GM19452 (cell line): ENCODE measurements at regions not wholly inside any gene's neighbourhood (a gene's known extent, or its start where the extent isn't known, plus 50 kb on each side); places are given as distances from the start of the nearest gene placed in this dataset.

Source experiments
- ATAC-seq: cut with Tn5 transposase; IDR thresholded peaks from one replicate; pipeline ENCODE4 v1.9.1; 2021; ENCODE audit not compliant: unreplicated experiment

DNA sequence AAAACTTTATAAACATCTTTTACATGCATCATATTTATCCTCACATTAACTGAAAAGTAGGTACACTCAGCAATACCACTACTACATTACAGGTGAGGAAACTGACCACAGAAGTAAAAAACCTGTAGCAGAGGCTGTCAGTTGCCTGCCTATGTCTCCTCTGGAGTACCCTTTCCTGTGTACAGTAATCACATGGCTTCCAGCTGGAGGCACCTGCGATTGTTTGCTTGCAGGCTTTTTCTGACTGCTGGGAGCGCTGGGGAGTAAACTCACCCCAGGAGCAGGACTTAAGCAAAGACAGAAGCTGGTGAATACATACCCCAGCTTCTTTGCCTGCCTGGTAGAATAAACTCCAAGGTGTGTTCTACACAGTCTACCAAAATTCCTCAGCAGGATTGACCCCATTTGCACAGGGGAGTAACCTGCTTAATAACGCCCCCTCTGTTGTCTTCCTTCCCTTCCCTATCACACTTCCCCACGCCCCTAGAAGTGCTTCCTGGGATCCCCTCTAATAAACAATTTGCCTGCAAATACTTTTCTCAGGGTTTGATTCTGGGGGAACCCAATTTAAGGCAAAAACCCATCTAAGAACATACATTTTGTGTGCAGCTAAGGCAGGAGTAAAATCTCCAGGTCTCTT is 138.9 kb downstream of the PTH2R start:
- no peak for ATAC-seq

DNA sequence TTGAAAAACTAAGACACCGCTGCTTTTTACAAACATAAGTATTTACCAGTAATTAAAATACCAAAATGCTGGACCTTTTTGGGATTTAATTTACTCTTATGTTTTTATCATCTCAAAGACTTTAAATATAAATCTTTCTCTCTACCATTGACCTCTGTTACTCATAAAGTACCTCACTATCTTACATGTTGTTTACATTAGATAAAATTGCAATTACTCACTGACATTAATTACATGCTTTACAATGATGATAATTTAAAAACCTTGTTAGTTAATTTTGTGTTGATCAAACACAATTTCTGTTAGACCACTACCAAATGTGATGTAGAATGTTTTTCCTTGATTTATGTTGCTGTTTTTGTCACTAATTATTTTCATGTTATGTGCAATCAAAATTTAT is 139.5 kb downstream of the PTH2R start:
- ATAC-seq, result no peak

DNA sequence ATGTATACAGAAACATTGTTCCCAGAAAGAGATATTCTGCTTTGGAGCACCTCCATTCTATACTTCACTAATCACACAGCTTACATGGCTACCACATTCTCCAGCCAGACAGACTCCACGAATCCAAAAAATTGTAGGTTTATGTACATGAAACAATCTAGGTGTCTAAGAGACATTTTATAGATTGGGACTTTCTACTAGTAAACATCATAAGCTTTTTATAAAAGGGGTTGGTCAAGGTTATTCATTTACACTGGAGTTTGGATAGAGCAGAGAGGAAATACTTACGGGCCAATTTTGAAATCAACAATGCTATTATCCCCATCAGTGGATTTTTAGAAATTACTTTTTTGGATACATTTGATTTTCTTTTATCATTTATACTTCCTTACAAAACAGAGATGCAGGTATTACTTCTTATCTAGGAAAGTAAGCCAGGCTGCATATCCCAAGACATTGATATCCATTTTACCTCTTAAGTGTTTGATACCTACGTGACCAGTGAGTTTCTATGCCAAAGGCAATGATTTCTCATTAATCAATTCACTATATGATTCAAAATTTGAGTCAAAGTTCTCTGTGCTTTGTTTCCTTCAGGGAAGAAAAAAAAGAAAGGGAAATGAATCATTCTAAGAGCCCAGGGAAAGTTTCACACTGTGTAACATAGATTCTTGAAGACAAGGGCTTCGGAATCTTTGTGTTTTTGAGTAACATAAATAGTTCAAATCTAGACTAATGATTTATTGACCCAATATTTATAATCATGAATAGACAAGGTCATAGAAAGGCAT is 140.5 kb downstream of the PTH2R start:
- ATAC-seq, result no peak

DNA sequence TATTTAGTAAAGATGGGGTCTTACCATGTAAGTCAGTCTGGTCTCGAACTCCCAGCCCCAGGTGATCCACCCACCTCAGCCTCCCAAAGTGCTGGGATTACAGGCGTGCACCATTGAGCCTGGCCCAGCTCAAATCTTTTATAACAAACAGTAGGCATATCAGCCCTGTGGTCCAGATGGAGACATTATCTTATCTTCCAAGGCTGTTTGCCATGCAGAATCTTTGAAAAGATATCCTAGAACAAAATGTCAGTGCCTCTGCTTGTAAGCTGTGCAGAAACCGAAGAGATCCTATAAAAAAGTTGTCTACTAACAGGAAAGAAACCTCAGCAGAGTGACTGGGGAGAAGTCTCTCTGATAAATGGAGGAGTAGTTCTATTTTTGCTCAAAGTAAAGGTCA is 142.1 kb downstream of the PTH2R start:
- ATAC-seq, result no peak

DNA sequence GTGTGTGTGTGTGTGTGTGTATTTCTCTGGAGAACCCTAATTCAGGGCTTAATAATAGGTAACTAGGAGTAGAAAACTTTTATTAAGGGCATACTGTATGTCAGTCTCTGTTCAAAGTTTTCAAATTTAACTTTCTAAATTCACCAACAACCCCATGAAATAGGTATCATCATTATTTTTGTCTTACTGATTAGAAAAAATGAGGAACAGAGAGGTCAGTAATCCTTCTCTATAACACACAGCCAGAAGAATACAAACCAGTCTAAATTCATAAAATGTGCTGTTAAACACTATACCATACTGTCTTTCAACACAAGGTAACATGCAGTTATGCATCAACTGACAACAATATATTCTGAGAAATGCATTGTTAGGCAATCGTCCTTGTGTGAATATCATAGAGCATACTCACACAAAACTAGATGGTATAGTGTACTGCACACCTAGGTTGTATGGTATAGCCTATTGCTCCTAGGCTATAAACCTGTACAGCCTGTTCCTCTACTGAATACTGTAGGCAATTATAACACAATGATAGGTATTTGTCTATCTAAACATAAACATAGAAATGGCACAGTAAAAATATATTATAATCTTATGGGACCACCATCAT is 143.1 kb downstream of the PTH2R start:
- ATAC-seq, result no peak

DNA sequence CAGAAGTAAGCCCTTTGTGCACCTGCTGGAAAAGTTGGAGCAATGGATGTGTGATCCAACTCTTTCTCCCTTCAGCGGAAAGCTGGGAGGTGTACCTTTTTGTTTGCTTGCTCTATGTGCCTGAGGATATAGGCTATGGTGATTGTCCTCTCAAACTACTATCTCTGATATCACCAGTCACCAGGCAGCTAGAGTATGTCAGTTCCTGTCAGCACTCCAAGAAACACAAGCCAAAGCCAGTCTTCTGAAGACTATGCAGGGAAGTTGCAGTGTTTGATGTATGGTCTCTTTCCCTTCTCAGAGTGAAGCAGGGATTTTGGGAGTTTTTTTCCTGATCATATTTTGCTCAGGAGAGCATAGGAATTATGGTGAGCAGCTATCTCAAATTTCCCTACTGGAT is 146.4 kb downstream of the PTH2R start:
- no peak for ATAC-seq

DNA sequence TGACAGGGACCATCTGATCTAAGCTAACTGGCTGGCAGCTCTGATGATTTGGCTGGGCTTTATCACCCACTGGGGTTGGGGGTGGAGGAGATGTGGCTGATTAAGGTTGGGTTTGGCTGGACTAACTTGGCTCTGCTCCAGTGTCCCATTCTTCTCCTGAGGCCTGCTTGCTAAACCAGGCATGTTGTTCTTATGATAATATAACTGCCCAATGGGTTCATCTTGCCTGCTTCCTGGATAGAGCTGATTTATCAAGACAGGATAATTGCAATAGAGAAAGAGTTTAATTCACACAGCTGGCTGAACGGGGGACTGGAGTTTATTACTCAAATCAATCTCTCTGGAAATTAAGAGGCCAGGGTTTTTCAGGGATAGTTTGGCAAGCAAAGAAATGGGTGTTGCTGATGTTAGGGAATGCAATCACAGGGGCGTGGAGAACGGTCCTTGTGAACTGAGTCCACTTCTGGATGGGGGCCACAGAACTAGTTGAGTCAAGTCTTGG is 150.4 kb downstream of the PTH2R start:
- no peak for ATAC-seq

DNA sequence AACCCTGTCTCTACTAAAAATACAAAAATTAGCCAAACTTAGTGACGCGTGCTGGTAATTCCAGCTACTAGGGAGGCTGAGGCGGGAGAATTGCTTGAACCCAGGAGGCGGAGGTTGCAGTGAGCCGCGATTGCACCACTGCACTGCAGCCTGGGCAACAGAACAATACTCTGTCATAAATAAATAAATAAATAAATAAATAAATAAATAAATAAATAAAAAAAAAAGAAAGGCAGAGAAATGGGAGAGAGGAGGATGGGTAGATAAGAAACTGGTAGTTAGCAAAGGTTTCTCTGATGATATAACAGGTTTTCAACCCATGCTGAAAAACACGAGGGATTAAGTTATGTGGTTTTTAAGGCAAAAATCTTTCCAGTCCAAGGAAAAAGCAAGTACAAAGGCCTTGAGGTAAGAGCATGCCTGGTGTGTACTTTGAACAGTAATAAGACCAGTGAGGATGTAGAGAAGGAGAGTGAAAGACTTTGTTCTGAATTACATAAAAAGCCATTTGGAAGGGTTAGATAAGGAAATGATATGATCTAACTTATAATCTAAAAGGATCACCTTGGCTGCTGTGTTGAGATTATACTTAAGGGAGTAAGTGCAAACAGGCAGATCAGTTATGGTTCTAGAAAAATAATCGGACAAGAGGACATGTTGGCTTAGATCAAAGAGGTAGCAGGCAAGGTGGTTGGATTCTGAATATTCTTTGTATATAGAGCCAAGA is 159.3 kb downstream of the PTH2R start:
- no peak for ATAC-seq

DNA sequence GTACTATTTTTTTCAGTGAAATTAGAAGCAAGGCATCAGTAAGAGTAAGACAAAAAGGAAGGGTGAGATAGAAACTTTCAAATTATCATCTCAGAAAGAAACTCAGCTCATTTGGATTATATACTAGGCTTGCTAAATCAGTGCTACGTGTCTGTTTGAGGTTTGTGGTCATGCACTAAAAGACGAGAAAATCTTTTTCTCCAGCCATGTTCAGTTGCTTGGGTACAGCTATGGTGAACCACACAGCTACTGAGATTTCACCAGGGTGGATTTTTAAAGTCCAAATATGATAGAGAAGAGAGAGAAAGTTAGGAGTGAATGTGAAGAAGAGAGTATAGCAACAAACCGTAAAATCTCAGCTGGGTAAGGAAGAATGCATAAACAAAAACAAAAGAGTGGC is 161.6 kb downstream of the PTH2R start:
- no peak for ATAC-seq

DNA sequence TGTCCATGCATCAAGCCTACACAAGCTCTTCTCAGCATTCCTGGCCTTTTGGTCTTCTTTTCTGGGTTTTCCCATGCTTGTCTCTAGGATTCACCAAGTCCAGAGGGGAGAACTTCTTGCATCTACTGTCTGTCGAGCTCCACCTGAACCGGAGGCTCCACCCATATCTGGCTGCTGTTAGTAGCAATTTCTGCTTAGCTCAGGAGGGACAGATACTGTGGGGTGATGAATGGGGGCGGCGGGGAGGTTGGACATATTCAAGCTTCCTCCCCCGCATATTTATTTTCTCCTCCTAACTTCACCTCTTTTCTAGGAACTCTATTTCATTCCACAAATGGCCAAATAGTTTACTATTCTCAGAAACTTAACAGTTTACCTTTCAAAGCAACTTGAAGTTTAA is 163.5 kb downstream of the PTH2R start:
- no peak for ATAC-seq

DNA sequence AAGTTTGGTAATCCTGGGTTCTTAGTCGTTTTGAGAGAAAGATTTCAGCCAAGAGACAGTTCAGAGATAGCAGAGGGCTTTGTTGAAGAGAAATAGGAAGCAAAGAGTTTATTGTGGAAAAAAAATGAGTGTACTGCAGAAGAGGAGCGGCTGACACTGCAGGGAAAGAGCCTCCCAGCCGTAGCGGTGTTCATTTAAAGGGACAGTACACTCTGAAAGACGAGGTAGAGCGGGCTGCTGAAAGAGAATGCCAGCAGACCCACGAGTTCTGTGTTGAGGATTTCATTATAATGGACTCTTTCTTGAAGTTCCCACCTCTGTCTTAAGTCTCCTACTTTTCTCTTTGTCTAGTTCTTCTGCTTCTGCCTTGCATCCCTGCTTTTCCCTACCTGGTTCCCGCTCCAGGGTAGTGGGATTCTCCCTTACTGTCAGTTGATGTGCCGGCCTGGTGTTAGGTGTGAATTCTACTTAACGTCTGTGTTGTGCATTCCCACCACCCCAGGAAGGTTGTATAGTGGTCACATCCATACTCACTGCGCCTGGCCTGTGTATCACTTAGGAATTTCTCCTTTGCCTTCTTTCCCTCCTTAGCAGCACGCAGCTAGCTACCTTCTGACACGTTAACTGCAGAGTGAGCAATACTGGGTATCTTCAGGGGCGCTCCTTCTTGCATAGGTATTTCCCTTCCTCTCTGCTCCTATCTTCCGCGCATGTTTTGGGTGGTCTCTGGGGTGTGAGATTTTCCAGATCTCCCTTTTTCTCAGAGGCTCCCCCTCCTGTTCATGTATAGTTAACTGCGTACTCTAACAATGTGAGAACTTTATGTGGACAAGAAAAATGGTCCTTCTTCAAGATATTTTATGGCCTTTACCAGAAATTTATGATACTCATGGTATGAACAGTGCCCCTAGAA is 164.5 kb downstream of the PTH2R start:
- ATAC-seq, result no peak

DNA sequence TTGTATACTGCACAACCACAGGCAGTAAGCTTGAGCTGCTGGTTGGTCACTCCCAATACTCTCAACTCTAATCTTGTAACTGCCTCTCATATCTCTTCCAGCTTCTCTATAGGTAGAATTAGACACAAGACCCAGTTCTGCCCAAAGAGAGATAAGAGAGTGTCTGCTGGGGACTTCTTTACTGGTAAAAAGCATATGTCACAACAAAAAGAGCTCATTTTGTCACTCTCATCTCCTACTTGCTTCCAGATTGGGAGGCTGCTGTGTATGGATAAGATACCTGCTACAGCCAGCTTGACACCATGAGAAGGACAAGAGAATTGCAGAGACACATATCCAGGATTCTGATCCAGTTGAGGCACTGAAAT is 165.2 kb downstream of the PTH2R start:
- no peak for ATAC-seq

DNA sequence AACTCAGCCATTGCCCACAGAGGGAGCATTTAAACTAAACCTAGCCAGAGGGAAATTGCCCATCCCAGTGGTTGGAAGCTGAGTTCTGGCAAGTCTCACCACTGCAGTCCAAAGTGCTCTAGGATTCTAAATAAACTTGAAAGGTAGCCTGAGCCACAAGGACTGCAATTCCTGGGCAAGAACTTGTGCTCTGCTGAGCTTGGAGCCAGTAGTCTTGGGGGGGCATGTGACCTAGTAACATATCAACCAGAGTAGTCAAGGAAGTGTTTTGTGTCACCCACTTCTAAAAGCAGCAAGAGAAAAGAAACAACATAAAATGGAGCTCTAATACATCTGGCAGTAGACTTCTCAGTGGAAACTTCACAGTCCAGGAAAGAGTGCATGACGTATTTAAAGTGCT is 167.0 kb downstream of the PTH2R start:
- ATAC-seq, result no peak

DNA sequence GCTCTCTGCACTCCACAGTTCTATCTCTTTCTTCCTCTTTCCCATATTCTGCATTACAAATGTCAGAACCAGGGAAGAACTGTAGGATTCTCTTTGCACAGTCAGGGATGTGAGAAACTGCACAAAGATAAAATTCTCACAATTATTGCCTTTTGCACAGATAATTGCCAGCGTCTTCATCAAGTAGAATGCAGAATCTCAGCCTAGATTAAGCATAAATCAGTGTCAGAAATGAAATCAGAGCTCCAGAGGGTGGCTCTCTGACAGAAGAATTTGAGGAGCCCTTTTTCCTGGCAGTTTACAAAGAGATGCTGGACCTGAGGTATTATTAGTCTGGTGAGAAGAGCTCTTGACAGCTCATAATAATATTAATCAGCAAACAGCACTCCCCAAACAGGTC is 173.1 kb downstream of the PTH2R start:
- ATAC-seq, result no peak

DNA sequence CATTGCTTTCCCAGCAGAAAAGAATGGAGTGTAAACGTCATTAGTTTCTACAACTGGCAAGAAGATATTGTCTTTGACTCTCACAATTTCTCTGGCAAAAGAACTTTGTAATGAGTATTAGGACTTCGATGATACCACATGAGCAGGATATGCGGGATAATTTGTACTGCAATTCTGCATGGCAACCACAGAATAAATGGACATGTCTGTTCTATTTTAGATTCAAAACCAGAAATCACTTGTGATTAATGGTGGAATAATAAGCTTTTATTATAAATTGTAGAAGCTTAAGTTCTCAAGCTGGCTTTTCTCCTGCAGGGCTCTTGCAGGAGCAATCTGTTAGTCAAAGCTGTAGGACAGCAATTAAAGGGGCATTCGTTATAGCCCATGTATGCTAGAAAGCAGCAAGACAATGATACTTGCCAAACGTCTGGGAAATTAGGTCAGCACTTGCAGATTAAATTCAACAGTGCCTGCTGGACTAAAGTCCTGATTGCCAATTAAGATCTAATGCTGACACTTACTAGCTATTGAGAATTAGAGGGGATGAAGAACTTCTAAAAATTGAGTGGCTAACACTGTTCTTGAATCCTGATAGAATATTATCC is 177.9 kb downstream of the PTH2R start:
- ATAC-seq, result no peak

DNA sequence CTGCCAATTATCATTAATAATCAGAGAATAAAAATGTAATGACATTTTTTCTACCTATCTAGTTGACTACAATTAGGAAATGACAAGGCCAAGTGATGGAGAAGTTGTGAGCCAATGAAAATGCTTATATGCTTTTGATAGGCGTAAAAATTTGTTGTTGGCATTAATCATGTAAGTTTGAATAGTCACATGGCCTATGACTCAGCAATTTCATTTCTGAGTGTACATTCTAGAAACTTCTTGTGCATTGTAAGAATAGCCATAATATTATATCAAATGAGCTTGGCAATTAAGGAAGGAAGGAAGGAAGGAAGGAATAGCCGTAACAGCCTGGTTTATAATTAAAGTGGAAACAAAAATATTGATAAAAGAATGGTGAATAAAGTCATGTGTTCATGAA is 179.9 kb downstream of the PTH2R start:
- ATAC-seq, result no peak

DNA sequence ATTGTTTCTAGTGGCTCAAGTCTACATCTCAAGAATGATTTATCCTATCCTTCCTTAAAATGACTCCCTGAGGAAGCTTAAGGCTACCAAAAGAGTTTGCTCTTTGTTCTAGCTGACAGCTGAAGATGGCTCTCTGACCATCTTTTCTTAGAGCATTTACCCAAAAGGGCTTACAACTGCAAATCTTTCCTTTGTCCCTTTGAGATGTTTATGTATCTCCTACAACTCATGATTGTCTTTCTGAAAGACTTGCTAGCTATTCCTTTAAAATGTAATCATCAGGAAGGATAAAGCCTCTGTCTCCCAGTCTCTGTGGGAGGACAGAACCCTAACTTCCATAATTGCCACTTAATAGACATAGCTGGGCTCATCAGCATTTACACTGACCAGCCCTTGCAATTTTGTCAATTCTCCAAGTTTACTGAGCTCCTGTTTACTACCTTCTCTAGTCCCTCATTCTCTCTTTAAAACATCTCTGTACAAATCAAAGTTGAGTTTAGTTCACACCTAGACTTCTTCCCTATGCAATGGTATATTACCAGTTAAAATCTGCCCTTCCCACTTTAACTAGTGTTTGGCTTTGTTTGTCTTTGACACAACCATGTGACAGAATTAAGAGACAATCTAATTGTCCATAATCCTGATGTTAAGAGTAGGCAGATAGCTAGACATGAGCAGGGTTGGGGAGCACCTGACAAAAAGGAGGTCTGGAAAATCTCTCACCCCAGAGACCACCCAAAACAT is 188.2 kb downstream of the PTH2R start:
- ATAC-seq, result no peak

DNA sequence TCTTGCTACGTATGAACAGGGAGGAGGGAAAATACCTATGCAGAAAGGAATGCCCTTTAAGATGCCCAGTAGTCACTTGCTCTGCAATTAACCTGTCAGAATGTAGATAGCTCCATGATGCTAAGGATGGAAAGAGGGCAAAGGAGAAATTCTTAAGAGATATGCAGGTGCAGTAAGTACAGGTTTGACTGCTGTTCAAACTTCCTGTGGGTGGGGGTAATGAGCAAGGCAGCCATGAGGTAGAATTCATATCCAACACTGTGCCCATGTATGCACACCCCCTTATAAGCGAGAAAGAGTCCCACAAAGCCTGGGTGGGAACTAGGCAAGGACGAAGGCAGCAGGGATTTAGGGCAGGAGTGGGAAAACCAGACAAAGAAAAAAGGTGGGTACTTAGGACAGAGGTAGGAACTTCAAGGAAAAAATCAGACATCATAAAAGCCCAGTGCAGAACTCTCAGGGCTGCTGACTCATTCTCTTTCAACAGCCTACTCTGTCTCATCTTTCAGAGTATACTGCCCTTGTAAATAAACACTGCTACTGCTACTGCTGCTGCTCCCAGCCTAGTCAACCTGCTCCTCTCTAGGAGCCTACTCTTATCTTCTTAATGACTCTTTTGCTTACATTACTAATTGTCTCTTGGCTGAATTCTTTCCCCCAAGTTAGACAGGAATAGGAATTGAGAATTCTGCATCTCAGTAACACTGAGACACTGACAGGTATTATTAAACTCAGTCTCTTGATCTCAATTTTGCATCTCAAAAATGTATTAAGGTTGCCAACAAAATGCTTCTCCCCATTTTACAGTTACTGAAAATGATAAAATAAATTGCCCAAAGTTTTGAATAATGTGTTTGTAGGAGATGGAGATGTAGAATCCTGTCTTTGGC is 189.0 kb downstream of the PTH2R start:
- ATAC-seq, result no peak
